Epidermal melanocyte (primary cell): ENCODE measurements at regions not wholly inside any gene's neighbourhood (a gene's known extent, or its start where the extent isn't known, plus 50 kb on each side); places are given as distances from the start of the nearest gene placed in this dataset.

Experiments used
- DNase-seq: peaks from one replicate; pipeline ENCODE4 v3.0.0; 2011; ENCODE audit warnings: low spot score; ENCODE audit not compliant: insufficient read length

GRCh38 chr13:111449041-111449440, 128.6 kb downstream of the TEX29 start:
- DNase-seq: no peak

GRCh38 chr13:111451402-111451801, 131.0 kb downstream of the TEX29 start:
- DNase-seq: no peak

- no peak for DNase-seq
These were observed 136.2 kb downstream of the TEX29 start for GRCh38 chr13:111456452-111457230.

- no peak for DNase-seq
These were observed 137.6 kb downstream of the TEX29 start for GRCh38 chr13:111458001-111458531.

- no peak for DNase-seq
These were observed 138.3 kb downstream of the TEX29 start for GRCh38 chr13:111458739-111459138.

- DNase-seq: no peak
These were observed 139.5 kb downstream of the TEX29 start for GRCh38 chr13:111459803-111460547.

GRCh38 chr13:111460548-111461444, 140.4 kb downstream of the TEX29 start:
- DNase-seq: no peak

- DNase-seq: no peak
These were observed 141.2 kb downstream of the TEX29 start for GRCh38 chr13:111461445-111462149.

- DNase-seq: no peak
These were observed 141.9 kb downstream of the TEX29 start for GRCh38 chr13:111462221-111462764.

- no peak for DNase-seq
These were observed 142.5 kb downstream of the TEX29 start for GRCh38 chr13:111462944-111463343.

- DNase-seq: no peak
These were observed 146.9 kb downstream of the TEX29 start for GRCh38 chr13:111467111-111467890.

- DNase-seq: no peak
These were observed 147.9 kb downstream of the TEX29 start for GRCh38 chr13:111468037-111468959.

GRCh38 chr13:111469450-111469849, 149.0 kb downstream of the TEX29 start:
- no peak for DNase-seq

- DNase-seq: no peak
These were observed 149.6 kb downstream of the TEX29 start for GRCh38 chr13:111469916-111470506.

- no peak for DNase-seq
These were observed 150.5 kb downstream of the TEX29 start for GRCh38 chr13:111470933-111471332.

GRCh38 chr13:111472083-111472482, 151.6 kb downstream of the TEX29 start:
- DNase-seq: no peak

- no peak for DNase-seq
These were observed 152.4 kb downstream of the TEX29 start for GRCh38 chr13:111472559-111473460.
